ENCODE measurements at regions not wholly inside any gene's neighbourhood (a gene's known extent, or its start where the extent isn't known, plus 50 kb on each side); places are given as distances from the start of the nearest gene placed in this dataset.
A peak's percentile ranks its signal among the peaks of the same experiment; 100 is the strongest.

- no peak overlapping the region for H3K27ac Mint-ChIP-seq
- Histone ChIP-seq H2BK15ac (ENCODE audit: low read depth, low read length) (no peak overlapping the region), H3K9me3 (ENCODE audit: control insufficient read depth, low read depth, low read length) (no peaks in the 10 kb centered on the region), H2BK5ac (ENCODE audit: insufficient read length, low read length) (no peak overlapping the region), H3T11ph (ENCODE audit: low read length) (no peak overlapping the region), H4K20me1 (ENCODE audit: control insufficient read depth, insufficient read depth, insufficient read length) (no peaks in the 10 kb centered on the region), H3K27me3 (ENCODE audit: insufficient read depth, low read length) (no peaks in the 10 kb centered on the region), H3K27ac (ENCODE audit: insufficient read length, low read depth, low read length) (no peak overlapping the region), H3K23me2 (ENCODE audit: insufficient read length, low read depth, low read length, poor library complexity, severe bottlenecking) (no peaks in the 10 kb centered on the region), H4K8ac (replicated peaks; ENCODE audit: insufficient read length, low read depth, low read length) (no peak overlapping the region), H3K4me1 (ENCODE audit: insufficient read depth, low read length) (no peaks in the 10 kb centered on the region), H2BK120ac (ENCODE audit: low read depth, low read length, poor library complexity, severe bottlenecking) (no peak overlapping the region), H2BK20ac (ENCODE audit: low read depth, low read length, poor library complexity, severe bottlenecking) (no peak overlapping the region), H4K5ac (ENCODE audit: insufficient read length, low read depth, low read length) (peak overlapping the region; percentile 79), H3K14ac (ENCODE audit: insufficient read depth, low read length) (no peak overlapping the region), H3K4me2 (ENCODE audit: insufficient read depth, insufficient read length, low read length) (no peak overlapping the region), H3K56ac (ENCODE audit: insufficient read length, low read depth, low read length) (no peak overlapping the region), H3K23ac (ENCODE audit: insufficient read length, low read depth, low read length) (no peak overlapping the region), H3K9ac (ENCODE audit: extremely low read depth, insufficient read length, low read length) (no peak overlapping the region), H2AFZ (ENCODE audit: low read length) (no peak overlapping the region), H2AK5ac (ENCODE audit: insufficient read length, low read length) (no peak overlapping the region), H3K79me1 (ENCODE audit: insufficient read depth, low read depth, low read length, poor library complexity, severe bottlenecking) (no peaks in the 10 kb centered on the region), H2BK12ac (ENCODE audit: insufficient read length, low read depth, low read length) (no peak overlapping the region), H3K79me2 (ENCODE audit: insufficient read depth, low read length) (no peaks in the 10 kb centered on the region), H3K18ac (ENCODE audit: insufficient read length, low read depth, low read length) (no peak overlapping the region), H3K4ac (ENCODE audit: low read depth, low read length) (no peak overlapping the region), H4K91ac (ENCODE audit: insufficient read length, low read depth, low read length) (no peak overlapping the region)
- no peak for DNase-seq
- no peaks in the 10 kb centered on the region for H3K4me1 Mint-ChIP-seq
- H3K4me3 Mint-ChIP-seq: no peak overlapping the region
- H3K9me3 Mint-ChIP-seq: peaks cover 7 to 10% of the 10 kb centered on the region in 2 experiments
- no peak for TF ChIP-seq CTCF (conservative IDR thresholded peaks at IDR 0.05)
- H3K36me3 Mint-ChIP-seq (ENCODE audit: insufficient read depth in 1 of 3, low read depth in 3 of 3): peaks cover 0 to 19% (median 0%) of the 10 kb centered on the region in 3 experiments; a peak in 4 of 7 replicates
- no peaks in the 10 kb centered on the region for H3K27me3 Mint-ChIP-seq (ENCODE audit: low read depth)
- WGBS (ENCODE audit: extremely low coverage, insufficient read length, low lambda C conversion rate): no CpG with 5 or more reads among the region's 4 CpGs
Measured at GRCh38 chr5:85920984-85921383, 696.8 kb upstream of the COX7C start.

Data from H9 (cell line).